Activated CD4-positive, alpha-beta T cell treated with anti-CD3 and anti-CD28 coated beads for 36 hours (primary cell): ENCODE measurements at regions not wholly inside any gene's neighbourhood (a gene's known extent, or its start where the extent isn't known, plus 50 kb on each side); places are given as distances from the start of the nearest gene placed in this dataset.

Experiments
- ATAC-seq: fragments of 200-7000 bp; cut with Tn5 transposase; one replicate; pipeline ENCODE4 v1.10.0; 2021; ENCODE audit warnings: mild to moderate bottlenecking, moderate library complexity
- CTCF ChIA-PET: fragments of 350-600 bp; sonication (Branson Sonifier 250); formaldehyde crosslinking; loops from one replicate; lab custom pipeline; 2021; ENCODE audit warnings: antibody characterized with exemption; lab: Charles Lee
- POLR2A ChIA-PET: fragments of 350-600 bp; sonication (Branson Sonifier 250); formaldehyde crosslinking; loops from one replicate; lab custom pipeline; 2021; ENCODE audit warnings: antibody characterized with exemption, inconsistent platforms; lab: Charles Lee
- DNase-seq: peaks from one replicate; pipeline ENCODE4 v3.0.0-alpha.2; 2020
- H3K27ac Mint-ChIP-seq: one replicate; pipeline ENCODE4 v1.8.0; 2021; ENCODE audit warnings: mixed read lengths
- H3K27me3 Mint-ChIP-seq: one replicate; pipeline ENCODE4 v1.8.0; 2021; ENCODE audit warnings: mixed read lengths
- H3K36me3 Mint-ChIP-seq: one replicate; pipeline ENCODE4 v1.8.0; 2021; ENCODE audit warnings: low read depth, mixed read lengths
- H3K4me1 Mint-ChIP-seq: one replicate; pipeline ENCODE4 v1.8.0; 2021; ENCODE audit warnings: mixed read lengths
- H3K4me3 Mint-ChIP-seq: one replicate; pipeline ENCODE4 v1.8.0; 2021; ENCODE audit warnings: mild to moderate bottlenecking, moderate library complexity, mixed read lengths
- H3K9me3 Mint-ChIP-seq: one replicate; pipeline ENCODE4 v1.8.0; 2021; ENCODE audit warnings: low read depth, mixed read lengths
- intact Hi-C, 2 experiments: fragments of 100-400 bp; cut with DNase I in 1 of 2; cut with micrococcal nuclease in 1 of 2; formaldehyde crosslinking; loops; one replicate each; pipeline versions ENCODE4 v1.14.2 to v1.15.1; 2022 to 2024; cut with DNase I, micrococcal nuclease

DNA sequence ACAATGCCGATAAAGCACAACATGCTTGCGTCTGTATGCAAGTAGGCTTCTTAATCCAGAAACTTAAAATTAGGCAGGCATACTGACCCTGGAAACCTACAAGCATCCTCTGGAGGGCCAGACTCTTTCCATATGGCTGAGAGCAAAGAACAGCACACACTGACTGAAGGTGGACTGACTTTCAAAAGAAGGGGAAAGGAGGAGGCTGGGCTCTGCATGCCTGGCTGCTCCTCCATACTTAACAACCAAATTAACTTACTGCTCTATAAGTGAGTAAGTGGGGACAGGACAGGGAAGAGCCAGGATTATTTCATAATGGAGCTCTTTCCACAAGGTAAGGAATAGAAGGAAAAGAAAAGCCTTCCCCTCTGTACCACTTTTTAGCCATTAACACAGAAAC, 55.9 kb upstream of the ATP8A1 start:
- Mint-ChIP-seq H3K36me3 (no peaks in the 10 kb centered on the region), H3K4me1 (no peaks in the 10 kb centered on the region), H3K27me3 (peaks cover 3% of the 10 kb centered on the region), H3K4me3 (no peak overlapping the region), H3K9me3 (no peaks in the 10 kb centered on the region), H3K27ac (no peak overlapping the region)
- ATAC-seq (no peak), DNase-seq (no peak)
- ChIA-PET POLR2A (no interaction called here), CTCF (no interaction called here)
- intact Hi-C loops: no loop called here

DNA sequence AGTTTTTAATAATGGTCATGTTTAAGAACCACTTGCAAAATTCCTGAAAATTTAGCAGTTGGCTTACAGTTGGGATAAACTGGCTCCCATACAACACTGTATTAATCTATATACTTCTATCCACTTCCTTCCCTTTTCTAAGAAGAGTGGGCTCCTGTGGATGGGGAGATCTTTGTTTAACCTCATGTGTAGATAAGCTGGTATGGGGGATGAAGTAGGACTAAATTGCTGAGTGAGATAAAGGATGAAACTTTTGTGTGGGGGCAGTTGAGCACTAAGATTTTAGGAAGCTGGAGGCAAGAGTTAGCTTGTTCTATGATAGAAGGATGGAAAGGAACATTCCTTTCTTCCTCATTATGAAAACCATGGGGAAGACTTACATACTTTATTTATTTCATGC, 54.6 kb upstream of the ATP8A1 start:
- intact Hi-C loops: no loop called here
- Mint-ChIP-seq H3K27ac (no peak overlapping the region), H3K36me3 (no peaks in the 10 kb centered on the region), H3K4me1 (no peaks in the 10 kb centered on the region), H3K27me3 (peaks cover 3% of the 10 kb centered on the region), H3K9me3 (no peaks in the 10 kb centered on the region), H3K4me3 (no peak overlapping the region)
- CTCF ChIA-PET: no interaction called here
- DNase-seq (no peak), ATAC-seq (no peak)
- POLR2A ChIA-PET: no interaction called here

DNA sequence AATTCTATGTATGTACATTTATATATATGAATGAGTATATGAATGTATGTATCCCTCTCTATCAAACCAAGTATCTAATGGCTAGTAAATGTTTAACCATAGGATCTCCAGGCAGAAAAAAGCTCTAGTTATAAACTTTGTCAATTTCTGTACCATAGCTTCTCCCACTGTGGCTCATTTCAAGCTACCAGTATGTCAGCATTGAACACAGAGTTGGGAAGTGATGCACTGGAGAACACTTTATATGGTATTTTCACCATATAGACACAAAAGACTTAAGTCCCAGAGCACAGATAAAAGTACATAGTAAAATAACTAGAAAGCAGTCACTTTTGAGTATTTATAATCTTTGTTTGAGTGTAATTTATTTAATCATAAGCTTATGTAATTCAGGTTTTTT, 53.9 kb upstream of the ATP8A1 start:
- intact Hi-C loops: no loop called here
- H3K9me3 Mint-ChIP-seq: no peaks in the 10 kb centered on the region
- H3K4me1 Mint-ChIP-seq: no peaks in the 10 kb centered on the region
- POLR2A ChIA-PET: no interaction called here
- no peak overlapping the region for H3K27ac Mint-ChIP-seq
- H3K27me3 Mint-ChIP-seq: peaks cover 3% of the 10 kb centered on the region
- no peak for DNase-seq
- no peak for ATAC-seq
- CTCF ChIA-PET: interaction anchor here (0.9 kb wide), 1 partner anchor 78 kb away, joined by 5 read pairs; no protein-coding TSS in a partner anchor
- H3K4me3 Mint-ChIP-seq: no peak overlapping the region
- no peaks in the 10 kb centered on the region for H3K36me3 Mint-ChIP-seq

DNA sequence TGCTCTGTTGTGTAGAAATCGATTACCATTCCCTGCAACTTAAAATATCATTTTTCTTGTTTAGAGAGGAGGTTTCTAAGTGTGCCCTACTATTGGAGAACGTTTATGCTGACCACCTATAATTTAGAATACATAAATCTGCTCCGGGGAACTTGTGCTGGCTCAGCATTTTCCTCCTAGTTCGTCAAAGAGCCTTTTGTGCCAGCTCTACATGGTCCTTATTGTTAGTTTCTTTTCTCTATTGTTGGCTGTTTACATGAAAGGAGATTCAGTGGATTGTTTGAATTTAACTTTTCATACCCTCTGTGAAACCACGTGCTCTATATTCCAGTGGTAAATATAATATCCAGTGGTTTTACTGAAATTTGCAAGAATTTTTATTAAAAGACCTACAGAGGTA, 53.4 kb upstream of the ATP8A1 start:
- ChIA-PET CTCF (interaction anchor here (0.9 kb wide), 1 partner anchor 79 kb away, joined by 5 read pairs; no protein-coding TSS in a partner anchor), POLR2A (no interaction called here)
- ATAC-seq (no peak), DNase-seq (no peak)
- H3K27ac Mint-ChIP-seq: no peak overlapping the region
- H3K9me3 Mint-ChIP-seq: no peaks in the 10 kb centered on the region
- no peaks in the 10 kb centered on the region for H3K4me1 Mint-ChIP-seq
- no peak overlapping the region for H3K4me3 Mint-ChIP-seq
- H3K27me3 Mint-ChIP-seq: peaks cover 3% of the 10 kb centered on the region
- no peaks in the 10 kb centered on the region for H3K36me3 Mint-ChIP-seq
- intact Hi-C loops: no loop called here

DNA sequence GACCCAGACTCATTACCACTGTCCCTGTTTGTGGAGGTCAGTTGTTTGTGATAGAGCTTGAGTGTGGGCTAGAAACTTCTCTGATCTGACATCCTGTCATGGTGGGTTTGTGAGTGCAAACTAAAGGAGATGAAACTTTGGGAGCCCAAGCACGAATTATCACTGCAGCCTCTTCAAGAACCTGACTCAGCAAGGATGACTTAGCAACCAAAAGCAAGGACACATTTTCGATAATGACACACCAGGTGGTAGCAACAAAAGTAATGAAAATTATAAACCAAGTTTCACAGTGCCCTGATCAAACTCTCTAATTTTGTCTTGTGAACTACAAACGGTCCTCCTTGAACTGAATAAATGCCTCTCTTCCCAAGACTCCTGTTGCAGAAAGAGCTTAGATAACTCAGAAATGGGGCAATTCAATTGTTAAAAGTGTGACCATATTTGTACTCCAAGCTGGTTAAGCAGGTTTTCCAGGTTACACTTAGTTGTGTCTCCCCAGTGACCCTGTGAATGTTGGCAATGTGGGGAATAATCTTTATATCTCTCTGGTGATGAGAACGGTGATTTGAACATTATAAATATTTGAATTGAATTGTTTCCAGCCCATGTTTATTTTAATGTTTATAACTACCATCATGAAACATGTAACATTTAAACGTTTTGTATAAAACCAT, 52.6 kb upstream of the ATP8A1 start:
- ATAC-seq (no peak), DNase-seq (no peak)
- POLR2A ChIA-PET: no interaction called here
- Mint-ChIP-seq H3K9me3 (no peaks in the 10 kb centered on the region), H3K27me3 (peaks cover 3% of the 10 kb centered on the region), H3K36me3 (no peaks in the 10 kb centered on the region), H3K4me1 (no peaks in the 10 kb centered on the region), H3K27ac (no peak overlapping the region), H3K4me3 (no peak overlapping the region)
- intact Hi-C loops: no loop called here
- CTCF ChIA-PET: interaction anchor here (0.9 kb wide), 1 partner anchor 79 kb away, joined by 5 read pairs; no protein-coding TSS in a partner anchor

DNA sequence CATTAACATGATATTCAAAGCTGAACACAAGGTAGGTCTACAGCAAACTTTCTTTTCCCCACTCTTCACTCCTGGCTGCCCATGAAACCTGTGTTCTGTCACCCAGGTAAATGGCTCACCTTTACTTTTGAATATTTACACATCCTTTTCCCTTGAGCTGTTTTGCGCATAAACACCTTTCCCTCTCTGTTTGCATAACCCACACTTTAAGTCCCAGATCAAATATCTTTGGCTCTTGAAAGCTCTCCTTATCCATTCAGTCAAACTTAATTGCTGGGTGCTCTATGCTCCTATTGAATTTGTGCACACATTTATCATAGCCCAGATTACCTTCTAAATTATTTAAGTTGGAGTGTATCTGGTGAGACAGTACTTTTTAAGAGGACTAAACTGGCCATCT, 51.7 kb upstream of the ATP8A1 start:
- ChIA-PET POLR2A (no interaction called here), CTCF (no interaction called here)
- Mint-ChIP-seq H3K27me3 (peaks cover 3% of the 10 kb centered on the region), H3K4me1 (no peaks in the 10 kb centered on the region), H3K36me3 (no peaks in the 10 kb centered on the region), H3K9me3 (no peaks in the 10 kb centered on the region), H3K27ac (no peak overlapping the region), H3K4me3 (no peak overlapping the region)
- DNase-seq (no peak), ATAC-seq (no peak)
- intact Hi-C loops: no loop called here
